PC-9 (cell line): ENCODE measurements at regions not wholly inside any gene's neighbourhood (a gene's known extent, or its start where the extent isn't known, plus 50 kb on each side); places are given as distances from the start of the nearest gene placed in this dataset.

Experiments used
- CTCF ChIP-seq: fragments of 200-600 bp; sonication (generic); conservative IDR thresholded peaks from 2 replicates; pipeline ENCODE4 v1.6.1; 2017; ENCODE audit warnings: mixed run types, antibody characterized with exemption, mild to moderate bottlenecking, moderate library complexity
- EZH2 ChIP-seq: fragments of 200-600 bp; sonication (generic); IDR thresholded peaks from 2 replicates; pipeline ENCODE4 v1.8.0; 2017; ENCODE audit warnings: antibody characterized with exemption, low read depth

GRCh38 chr5:141745390-141745789, 63.4 kb upstream of the ARAP3 start:
- TF ChIP-seq CTCF (no peak), EZH2 (no peak)
